Liver (tissue), 8 donors: ENCODE measurements at regions not wholly inside any gene's neighbourhood (a gene's known extent, or its start where the extent isn't known, plus 50 kb on each side); places are given as distances from the start of the nearest gene placed in this dataset.

Source experiments
- DNase-seq: peaks from one replicate; pipeline ENCODE4 v3.0.0-alpha.2; 2017; ENCODE audit warnings: low spot score
- H3K27ac ChIP-seq, 2 donors: one replicate each; pipeline ENCODE4 v1.7.0; 2013; ENCODE audit warnings: inconsistent platforms in 2 of 2, low read length in 2 of 2, control low read depth in 1 of 2, low read depth in 1 of 2, mild to moderate bottlenecking in 1 of 2
- H3K27me3 ChIP-seq, 4 donors: one replicate each; pipeline versions ENCODE4 v1.6.1 to v1.7.0; 2013; ENCODE audit warnings: low read length in 3 of 4, inconsistent platforms in 1 of 4, mild to moderate bottlenecking in 1 of 4, moderate library complexity in 1 of 4; ENCODE audit not compliant: control insufficient read depth in 4 of 4, insufficient read depth in 4 of 4
- H3K36me3 ChIP-seq, 4 donors: one replicate each; pipeline versions ENCODE4 v1.6.1 to v1.7.0; 2013; ENCODE audit warnings: low read length in 3 of 4, mild to moderate bottlenecking in 3 of 4, low read depth in 1 of 4, moderate library complexity in 1 of 4; ENCODE audit not compliant: control insufficient read depth in 4 of 4, insufficient read depth in 3 of 4
- H3K4me1 ChIP-seq, 4 donors: one replicate each; pipeline versions ENCODE4 v1.6.1 to v1.7.0; 2013; ENCODE audit warnings: low read length in 3 of 4, mild to moderate bottlenecking in 3 of 4, moderate library complexity in 1 of 4; ENCODE audit not compliant: control insufficient read depth in 4 of 4, insufficient read depth in 4 of 4
- H3K4me3 ChIP-seq, 3 donors: one replicate each; pipeline versions ENCODE4 v1.6.1 to v1.7.0; 2013; ENCODE audit warnings: low read length in 3 of 3, control low read depth in 1 of 3, low read depth in 1 of 3, mild to moderate bottlenecking in 1 of 3
- H3K9ac ChIP-seq, 2 donors: one replicate each; pipeline ENCODE4 v1.7.0; 2013; ENCODE audit warnings: low read length in 2 of 2, mild to moderate bottlenecking in 2 of 2, moderate library complexity in 2 of 2, control low read depth in 1 of 2, low read depth in 1 of 2
- H3K9me3 ChIP-seq, 4 donors: one replicate each; pipeline versions ENCODE4 v1.6.1 to v1.7.0; 2013; ENCODE audit warnings: low read length in 3 of 4; ENCODE audit not compliant: control insufficient read depth in 4 of 4
- EGR1 ChIP-seq, 2 donors: IDR thresholded peaks; 2 replicates each; pipeline ENCODE4 v1.6.1; 2016 to 2018; ENCODE audit warnings: antibody characterized with exemption in 2 of 2, low read depth in 2 of 2
- FOXA1 ChIP-seq: IDR thresholded peaks from 2 replicates; pipeline ENCODE4 v1.6.1; 2016; ENCODE audit warnings: antibody characterized with exemption
- GABPA ChIP-seq, 2 donors: IDR thresholded peaks in 1 of 2; conservative IDR thresholded peaks in 1 of 2; 2 replicates each; pipeline ENCODE4 v1.6.1; 2016; ENCODE audit warnings: antibody characterized with exemption in 2 of 2, mild to moderate bottlenecking in 1 of 2, moderate library complexity in 1 of 2
- HNF4G ChIP-seq: IDR thresholded peaks from 2 replicates; pipeline ENCODE4 v1.6.1; 2016; ENCODE audit warnings: antibody characterized with exemption
- JUND ChIP-seq, 2 donors: IDR thresholded peaks; 2 replicates each; pipeline ENCODE4 v1.6.1; 2016; ENCODE audit warnings: antibody characterized with exemption in 2 of 2
- RAD21 ChIP-seq, 2 donors: IDR thresholded peaks; 2 replicates each; pipeline ENCODE4 v1.6.1; 2016; ENCODE audit warnings: antibody characterized with exemption in 2 of 2, mild to moderate bottlenecking in 2 of 2
- RXRA ChIP-seq, 2 donors: IDR thresholded peaks; 2 replicates each; pipeline ENCODE4 v1.6.1; 2017 to 2018; ENCODE audit warnings: antibody characterized with exemption in 2 of 2, mild to moderate bottlenecking in 1 of 2
- SP1 ChIP-seq: IDR thresholded peaks from 2 replicates; pipeline ENCODE4 v1.6.1; 2018; ENCODE audit warnings: antibody characterized with exemption, mild to moderate bottlenecking
- TAF1 ChIP-seq: conservative IDR thresholded peaks from 2 replicates; pipeline ENCODE4 v1.6.1; 2016; ENCODE audit warnings: antibody characterized with exemption, mild to moderate bottlenecking
- YY1 ChIP-seq: IDR thresholded peaks from 2 replicates; pipeline ENCODE4 v1.6.1; 2016; ENCODE audit warnings: antibody characterized with exemption, mild to moderate bottlenecking
- WGBS: extraction: QIAGEN DNeasy Blood & Tissue Kit; methylation state at CpG from one replicate; pipeline ENCODE4 v1.1.7; 2013; 5-methylcytosine and 5-hydroxymethylcytosine counted together
- TF ChIP-seq, protein P1 (sequence below): IDR thresholded peaks from 2 replicates; pipeline ENCODE4 v1.6.1; 2016; ENCODE audit warnings: antibody characterized with exemption
- TF ChIP-seq, protein P2 (sequence below): IDR thresholded peaks from 2 replicates; pipeline ENCODE4 v1.6.1; 2016; ENCODE audit warnings: antibody characterized with exemption
- TF ChIP-seq, protein P3 (sequence below): fragments of 150-350 bp; IDR thresholded peaks from 2 replicates; pipeline ENCODE4 v1.5.1; 2017; ENCODE audit warnings: improper control_type of control experiment, low read depth, low read length; ENCODE audit not compliant: missing input control
- TF ChIP-seq, protein P4 (sequence below): IDR thresholded peaks from 2 replicates; pipeline ENCODE4 v1.6.1; 2016; ENCODE audit warnings: antibody characterized with exemption
- TF ChIP-seq, protein P5 (sequence below): IDR thresholded peaks from 2 replicates; pipeline ENCODE4 v1.6.1; 2016; ENCODE audit warnings: antibody characterized with exemption, mild to moderate bottlenecking
- donor health status: healthy.
- donor health status: healthy.
- donor health status: healthy.
- donor health status: healthy.
- donor health status: healthy.

DNA sequence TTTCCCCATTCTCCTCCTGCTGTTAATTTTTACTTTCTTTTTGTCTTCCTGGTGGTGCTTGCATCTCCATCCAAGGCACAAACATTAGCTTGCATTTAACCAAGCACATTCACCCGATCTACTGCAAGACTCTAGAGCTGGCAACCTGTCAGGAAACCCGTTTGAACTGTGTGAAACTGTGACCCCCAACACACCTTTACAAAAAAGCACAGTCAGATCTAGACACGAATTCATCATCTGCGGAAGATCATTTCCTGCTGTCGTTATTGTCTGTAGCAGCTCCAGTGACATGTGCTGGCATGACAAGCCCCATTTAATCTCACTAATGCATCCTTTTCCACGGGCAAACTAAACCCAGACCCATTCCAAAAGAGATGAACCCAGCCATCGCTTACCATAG, 340.5 kb downstream of the VRK1 start:
- TF ChIP-seq RXRA (IDR thresholded peaks at IDR 0.05) (no peak), FOXA1 (no peak), GABPA (IDR thresholded peaks at IDR 0.05 in 1 of 2, conservative IDR thresholded peaks at IDR 0.05 in 1 of 2) (no peak), JUND (IDR thresholded peaks at IDR 0.05) (no peak), RAD21 (IDR thresholded peaks at IDR 0.05) (no peak), HNF4G (no peak), SP1 (no peak), EGR1 (IDR thresholded peaks at IDR 0.05; ENCODE audit: low read depth in 2 of 2) (no peak), YY1 (no peak)
- TF ChIP-seq, protein P1, sequence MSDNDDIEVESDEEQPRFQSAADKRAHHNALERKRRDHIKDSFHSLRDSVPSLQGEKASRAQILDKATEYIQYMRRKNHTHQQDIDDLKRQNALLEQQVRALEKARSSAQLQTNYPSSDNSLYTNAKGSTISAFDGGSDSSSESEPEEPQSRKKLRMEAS = no peak
- TF ChIP-seq, protein P2, sequence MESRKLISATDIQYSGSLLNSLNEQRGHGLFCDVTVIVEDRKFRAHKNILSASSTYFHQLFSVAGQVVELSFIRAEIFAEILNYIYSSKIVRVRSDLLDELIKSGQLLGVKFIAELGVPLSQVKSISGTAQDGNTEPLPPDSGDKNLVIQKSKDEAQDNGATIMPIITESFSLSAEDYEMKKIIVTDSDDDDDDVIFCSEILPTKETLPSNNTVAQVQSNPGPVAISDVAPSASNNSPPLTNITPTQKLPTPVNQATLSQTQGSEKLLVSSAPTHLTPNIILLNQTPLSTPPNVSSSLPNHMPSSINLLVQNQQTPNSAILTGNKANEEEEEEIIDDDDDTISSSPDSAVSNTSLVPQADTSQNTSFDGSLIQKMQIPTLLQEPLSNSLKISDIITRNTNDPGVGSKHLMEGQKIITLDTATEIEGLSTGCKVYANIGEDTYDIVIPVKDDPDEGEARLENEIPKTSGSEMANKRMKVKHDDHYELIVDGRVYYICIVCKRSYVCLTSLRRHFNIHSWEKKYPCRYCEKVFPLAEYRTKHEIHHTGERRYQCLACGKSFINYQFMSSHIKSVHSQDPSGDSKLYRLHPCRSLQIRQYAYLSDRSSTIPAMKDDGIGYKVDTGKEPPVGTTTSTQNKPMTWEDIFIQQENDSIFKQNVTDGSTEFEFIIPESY = no peak
- TF ChIP-seq, protein P3, sequence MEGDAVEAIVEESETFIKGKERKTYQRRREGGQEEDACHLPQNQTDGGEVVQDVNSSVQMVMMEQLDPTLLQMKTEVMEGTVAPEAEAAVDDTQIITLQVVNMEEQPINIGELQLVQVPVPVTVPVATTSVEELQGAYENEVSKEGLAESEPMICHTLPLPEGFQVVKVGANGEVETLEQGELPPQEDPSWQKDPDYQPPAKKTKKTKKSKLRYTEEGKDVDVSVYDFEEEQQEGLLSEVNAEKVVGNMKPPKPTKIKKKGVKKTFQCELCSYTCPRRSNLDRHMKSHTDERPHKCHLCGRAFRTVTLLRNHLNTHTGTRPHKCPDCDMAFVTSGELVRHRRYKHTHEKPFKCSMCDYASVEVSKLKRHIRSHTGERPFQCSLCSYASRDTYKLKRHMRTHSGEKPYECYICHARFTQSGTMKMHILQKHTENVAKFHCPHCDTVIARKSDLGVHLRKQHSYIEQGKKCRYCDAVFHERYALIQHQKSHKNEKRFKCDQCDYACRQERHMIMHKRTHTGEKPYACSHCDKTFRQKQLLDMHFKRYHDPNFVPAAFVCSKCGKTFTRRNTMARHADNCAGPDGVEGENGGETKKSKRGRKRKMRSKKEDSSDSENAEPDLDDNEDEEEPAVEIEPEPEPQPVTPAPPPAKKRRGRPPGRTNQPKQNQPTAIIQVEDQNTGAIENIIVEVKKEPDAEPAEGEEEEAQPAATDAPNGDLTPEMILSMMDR = no peak
- TF ChIP-seq, protein P4, sequence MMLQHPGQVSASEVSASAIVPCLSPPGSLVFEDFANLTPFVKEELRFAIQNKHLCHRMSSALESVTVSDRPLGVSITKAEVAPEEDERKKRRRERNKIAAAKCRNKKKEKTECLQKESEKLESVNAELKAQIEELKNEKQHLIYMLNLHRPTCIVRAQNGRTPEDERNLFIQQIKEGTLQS = no peak
- no peaks in the 10 kb centered on the region for H3K36me3 ChIP-seq
- 72% methylated on average over 7 of the region's 7 CpGs for WGBS
- no peaks in the 10 kb centered on the region for H3K4me1 ChIP-seq
- no peak for DNase-seq
- peaks cover 0 to 2% (median 0%) of the 10 kb centered on the region in 4 donors for H3K27me3 ChIP-seq
- no peak overlapping the region for H3K9ac ChIP-seq
- no peak overlapping the region for H3K4me3 ChIP-seq
- H3K27ac ChIP-seq = no peak overlapping the region
- no peaks in the 10 kb centered on the region for H3K9me3 ChIP-seq

DNA sequence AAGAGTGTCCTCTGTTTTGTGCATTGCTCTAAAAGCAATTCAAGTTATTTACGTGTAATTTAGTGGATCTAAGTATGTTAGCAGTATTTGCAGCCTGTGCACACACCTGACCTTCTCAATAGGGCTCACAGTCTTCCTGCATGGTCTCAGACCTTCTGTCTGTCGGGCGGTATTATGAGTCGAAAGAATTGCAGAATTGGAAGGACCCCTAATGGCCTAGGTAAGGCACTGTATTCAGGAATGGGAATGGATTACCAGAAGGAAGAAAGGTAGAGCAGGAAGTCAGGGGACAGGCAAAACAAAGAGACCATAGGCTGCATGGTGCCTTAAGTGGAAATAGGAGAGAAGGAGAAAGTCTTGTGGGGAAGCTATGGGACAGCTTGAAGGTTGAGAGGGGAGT, 341.6 kb downstream of the VRK1 start:
- H3K27me3 ChIP-seq = peaks cover 0 to 2% (median 0%) of the 10 kb centered on the region in 4 donors
- H3K9me3 ChIP-seq = no peaks in the 10 kb centered on the region
- no peak overlapping the region for H3K27ac ChIP-seq
- DNase-seq = no peak
- 74% methylated on average over 4 of the region's 4 CpGs for WGBS
- no peaks in the 10 kb centered on the region for H3K4me1 ChIP-seq
- TF ChIP-seq, protein P3 = no peak
- TF ChIP-seq EGR1 (IDR thresholded peaks at IDR 0.05; ENCODE audit: low read depth in 2 of 2) (no peak), TAF1 (no peak), JUND (IDR thresholded peaks at IDR 0.05) (no peak), SP1 (no peak), GABPA (IDR thresholded peaks at IDR 0.05 in 1 of 2, conservative IDR thresholded peaks at IDR 0.05 in 1 of 2) (no peak)
- TF ChIP-seq, protein P5, sequence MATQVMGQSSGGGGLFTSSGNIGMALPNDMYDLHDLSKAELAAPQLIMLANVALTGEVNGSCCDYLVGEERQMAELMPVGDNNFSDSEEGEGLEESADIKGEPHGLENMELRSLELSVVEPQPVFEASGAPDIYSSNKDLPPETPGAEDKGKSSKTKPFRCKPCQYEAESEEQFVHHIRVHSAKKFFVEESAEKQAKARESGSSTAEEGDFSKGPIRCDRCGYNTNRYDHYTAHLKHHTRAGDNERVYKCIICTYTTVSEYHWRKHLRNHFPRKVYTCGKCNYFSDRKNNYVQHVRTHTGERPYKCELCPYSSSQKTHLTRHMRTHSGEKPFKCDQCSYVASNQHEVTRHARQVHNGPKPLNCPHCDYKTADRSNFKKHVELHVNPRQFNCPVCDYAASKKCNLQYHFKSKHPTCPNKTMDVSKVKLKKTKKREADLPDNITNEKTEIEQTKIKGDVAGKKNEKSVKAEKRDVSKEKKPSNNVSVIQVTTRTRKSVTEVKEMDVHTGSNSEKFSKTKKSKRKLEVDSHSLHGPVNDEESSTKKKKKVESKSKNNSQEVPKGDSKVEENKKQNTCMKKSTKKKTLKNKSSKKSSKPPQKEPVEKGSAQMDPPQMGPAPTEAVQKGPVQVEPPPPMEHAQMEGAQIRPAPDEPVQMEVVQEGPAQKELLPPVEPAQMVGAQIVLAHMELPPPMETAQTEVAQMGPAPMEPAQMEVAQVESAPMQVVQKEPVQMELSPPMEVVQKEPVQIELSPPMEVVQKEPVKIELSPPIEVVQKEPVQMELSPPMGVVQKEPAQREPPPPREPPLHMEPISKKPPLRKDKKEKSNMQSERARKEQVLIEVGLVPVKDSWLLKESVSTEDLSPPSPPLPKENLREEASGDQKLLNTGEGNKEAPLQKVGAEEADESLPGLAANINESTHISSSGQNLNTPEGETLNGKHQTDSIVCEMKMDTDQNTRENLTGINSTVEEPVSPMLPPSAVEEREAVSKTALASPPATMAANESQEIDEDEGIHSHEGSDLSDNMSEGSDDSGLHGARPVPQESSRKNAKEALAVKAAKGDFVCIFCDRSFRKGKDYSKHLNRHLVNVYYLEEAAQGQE = no peak
- TF ChIP-seq, protein P4 = no peak
- H3K36me3 ChIP-seq = no peaks in the 10 kb centered on the region
- no peak overlapping the region for H3K4me3 ChIP-seq
- no peak overlapping the region for H3K9ac ChIP-seq
